ENCODE measurements at regions not wholly inside any gene's neighbourhood (a gene's known extent, or its start where the extent isn't known, plus 50 kb on each side); places are given as distances from the start of the nearest gene placed in this dataset.

- Histone ChIP-seq H3K27ac (peak overlapping the region; percentile 75 to 98 (median 94)), H3K36me3 (peaks cover 0 to 13% (median 0%) of the 10 kb centered on the region in 4 donors), H3K4me3 (no peak overlapping the region), H3K4me1 (peaks cover 91 to 100% (median 97%) of the 10 kb centered on the region in 4 donors), H3K9me3 (no peaks in the 10 kb centered on the region), H3K27me3 (no peaks in the 10 kb centered on the region)
- no peak for TF ChIP-seq EP300 (IDR thresholded peaks at IDR 0.05)
- TF ChIP-seq CTCF (IDR thresholded peaks at IDR 0.05) = no peak
- TF ChIP-seq POLR2A (IDR thresholded peaks at IDR 0.05) = no peak
- TF ChIP-seq POLR2AphosphoS5 (IDR thresholded peaks at IDR 0.05) = no peak
- WGBS, 5 donors = 83 to 91% (median 90%) methylated on average over 10 to 22 of the region's 22 CpGs
- no peak for DNase-seq
- intact Hi-C loops (cut with DNase I; ENCODE audit: low total_unique reads) = no loop called here
Observed at GRCh38 chr17:77378318-77379064, 237.7 kb downstream of the SEC14L1 start.

- Histone ChIP-seq H3K27me3 (no peaks in the 10 kb centered on the region), H3K27ac (peak overlapping the region; percentile 50 to 98 (median 93)), H3K4me3 (no peak overlapping the region), H3K9me3 (no peaks in the 10 kb centered on the region), H3K4me1 (peaks cover 96 to 100% (median 99%) of the 10 kb centered on the region in 4 donors), H3K36me3 (peaks cover 0 to 19% (median 0%) of the 10 kb centered on the region in 4 donors)
- no peak for DNase-seq
- 58 to 87% (median 87%) methylated on average over 2 to 11 of the region's 11 CpGs for WGBS, 5 donors
- intact Hi-C loops (cut with DNase I; ENCODE audit: low total_unique reads) = no loop called here
- TF ChIP-seq POLR2AphosphoS5 (IDR thresholded peaks at IDR 0.05) (no peak), CTCF (IDR thresholded peaks at IDR 0.05) (no peak), POLR2A (IDR thresholded peaks at IDR 0.05) (no peak), EP300 (IDR thresholded peaks at IDR 0.05) (no peak)
Observed at GRCh38 chr17:77379065-77379428, 238.3 kb downstream of the SEC14L1 start.

GRCh38 chr17:77379832-77380231 is 239.1 kb downstream of the SEC14L1 start:
- WGBS, 5 donors = 41 to 76% (median 62%) methylated on average over 5 to 6 of the region's 6 CpGs
- Histone ChIP-seq H3K4me3 (no peak overlapping the region), H3K4me1 (peaks cover 97 to 100% (median 100%) of the 10 kb centered on the region in 4 donors), H3K27me3 (no peaks in the 10 kb centered on the region), H3K27ac (peak overlapping the region in 4 of 5 donors; percentile 50 to 98 (median 94)), H3K9me3 (no peaks in the 10 kb centered on the region), H3K36me3 (peaks cover 0 to 19% (median 0%) of the 10 kb centered on the region in 4 donors)
- no peak for DNase-seq
- intact Hi-C loops (cut with DNase I; ENCODE audit: low total_unique reads) = no loop called here
- TF ChIP-seq POLR2AphosphoS5 (IDR thresholded peaks at IDR 0.05) (no peak), CTCF (IDR thresholded peaks at IDR 0.05) (no peak), POLR2A (IDR thresholded peaks at IDR 0.05) (no peak), EP300 (IDR thresholded peaks at IDR 0.05) (no peak)

GRCh38 chr17:77380395-77381184 is 239.8 kb downstream of the SEC14L1 start:
- 78 to 85% (median 83%) methylated on average over 10 to 11 of the region's 11 CpGs for WGBS, 5 donors
- TF ChIP-seq EP300 (IDR thresholded peaks at IDR 0.05) = no peak
- no peak for TF ChIP-seq POLR2A (IDR thresholded peaks at IDR 0.05)
- no peak for TF ChIP-seq CTCF (IDR thresholded peaks at IDR 0.05)
- no peak for TF ChIP-seq POLR2AphosphoS5 (IDR thresholded peaks at IDR 0.05)
- Histone ChIP-seq H3K36me3 (peaks cover 0 to 19% (median 0%) of the 10 kb centered on the region in 4 donors), H3K27me3 (no peaks in the 10 kb centered on the region), H3K27ac (peak overlapping the region; percentile 26 to 98 (median 93)), H3K9me3 (no peaks in the 10 kb centered on the region), H3K4me1 (peaks cover 97 to 100% (median 100%) of the 10 kb centered on the region in 4 donors), H3K4me3 (no peak overlapping the region)
- intact Hi-C loops (cut with DNase I; ENCODE audit: low total_unique reads) = no loop called here
- DNase-seq = no peak

Data from stomach (tissue), 8 donors.